IPS-18a (cell line): ENCODE measurements at regions not wholly inside any gene's neighbourhood (a gene's known extent, or its start where the extent isn't known, plus 50 kb on each side); places are given as distances from the start of the nearest gene placed in this dataset.

ENCODE experiments used
- H3K27ac ChIP-seq: one replicate; pipeline ENCODE4 v1.5.1; 2013; ENCODE audit warnings: low read length
- H3K27me3 ChIP-seq: one replicate; pipeline ENCODE4 v1.6.1; 2013; ENCODE audit warnings: mild to moderate bottlenecking, low read length; ENCODE audit not compliant: control insufficient read depth, insufficient read depth
- H3K36me3 ChIP-seq: one replicate; pipeline ENCODE4 v1.6.1; 2013; ENCODE audit warnings: low read depth, low read length; ENCODE audit not compliant: control insufficient read depth
- H3K4me1 ChIP-seq: one replicate; pipeline ENCODE4 v1.6.1; 2013; ENCODE audit warnings: low read depth, low read length; ENCODE audit not compliant: control insufficient read depth
- H3K4me3 ChIP-seq: one replicate; pipeline ENCODE4 v1.5.1; 2013; ENCODE audit warnings: low read length
- H3K9ac ChIP-seq: one replicate; pipeline ENCODE4 v1.6.1; 2013; ENCODE audit warnings: mild to moderate bottlenecking, low read length, moderate library complexity
- H3K9me3 ChIP-seq: one replicate; pipeline ENCODE4 v1.6.1; 2013; ENCODE audit warnings: low read depth, low read length; ENCODE audit not compliant: control insufficient read depth

- Histone ChIP-seq H3K9me3 (no peaks in the 10 kb centered on the region), H3K27me3 (no peaks in the 10 kb centered on the region), H3K27ac (no peak overlapping the region), H3K4me1 (no peaks in the 10 kb centered on the region), H3K4me3 (no peak overlapping the region), H3K9ac (no peak overlapping the region), H3K36me3 (no peaks in the 10 kb centered on the region)
Observed at GRCh38 chr22:48042621-48043395, 1280.4 kb downstream of the TBC1D22A start.

DNA sequence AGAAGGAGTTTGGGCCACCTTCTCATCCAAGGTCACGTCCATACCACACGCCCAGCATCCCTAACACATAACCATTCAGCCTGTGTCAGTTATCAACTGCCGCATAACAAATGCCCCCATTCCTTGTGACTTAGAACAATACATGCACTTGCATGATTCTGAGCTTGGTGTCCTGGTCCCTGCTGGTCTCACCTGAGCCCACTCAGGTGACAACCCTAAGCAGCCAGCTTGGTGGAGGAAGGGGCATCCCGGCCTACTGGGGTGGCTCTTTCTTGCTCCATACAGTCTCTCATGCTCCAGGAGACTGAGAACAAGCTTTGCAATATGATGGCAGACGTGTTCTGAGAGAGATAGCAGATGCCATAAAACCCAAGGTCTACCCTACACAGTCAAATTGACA is 1276.9 kb downstream of the TBC1D22A start:
- Histone ChIP-seq H3K4me1 (no peaks in the 10 kb centered on the region), H3K9me3 (no peaks in the 10 kb centered on the region), H3K36me3 (no peaks in the 10 kb centered on the region), H3K27me3 (no peaks in the 10 kb centered on the region), H3K4me3 (no peak overlapping the region), H3K27ac (no peak overlapping the region), H3K9ac (no peak overlapping the region)

DNA sequence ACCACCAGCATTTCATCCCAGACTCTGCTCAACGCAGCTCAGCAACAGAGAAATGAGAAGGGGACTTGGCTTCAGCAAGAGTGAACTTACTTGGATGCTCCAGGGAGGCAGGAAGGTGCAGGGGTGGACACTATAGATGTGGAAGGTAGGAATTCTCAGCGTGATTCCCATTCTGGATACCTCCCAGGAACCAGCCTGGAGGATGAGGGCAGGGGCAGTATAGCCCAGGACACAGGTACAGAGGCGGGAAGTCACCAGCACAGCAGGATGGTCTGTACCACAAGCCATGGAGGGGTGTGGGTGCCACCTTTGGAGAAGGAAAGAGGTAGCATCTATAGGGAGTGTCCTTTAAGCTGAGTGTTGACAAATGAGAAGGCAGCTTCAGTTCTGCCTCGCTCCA is 1275.2 kb downstream of the TBC1D22A start:
- H3K9ac ChIP-seq, result no peak overlapping the region
- H3K27ac ChIP-seq, result no peak overlapping the region
- H3K27me3 ChIP-seq, result no peaks in the 10 kb centered on the region
- no peaks in the 10 kb centered on the region for H3K9me3 ChIP-seq
- H3K4me1 ChIP-seq, result no peaks in the 10 kb centered on the region
- H3K4me3 ChIP-seq, result no peak overlapping the region
- H3K36me3 ChIP-seq, result no peaks in the 10 kb centered on the region

GRCh38 chr22:48035897-48036296 is 1273.4 kb downstream of the TBC1D22A start:
- Histone ChIP-seq H3K9me3 (no peaks in the 10 kb centered on the region), H3K4me1 (no peaks in the 10 kb centered on the region), H3K27me3 (no peaks in the 10 kb centered on the region), H3K4me3 (no peak overlapping the region), H3K27ac (no peak overlapping the region), H3K9ac (no peak overlapping the region), H3K36me3 (no peaks in the 10 kb centered on the region)

DNA sequence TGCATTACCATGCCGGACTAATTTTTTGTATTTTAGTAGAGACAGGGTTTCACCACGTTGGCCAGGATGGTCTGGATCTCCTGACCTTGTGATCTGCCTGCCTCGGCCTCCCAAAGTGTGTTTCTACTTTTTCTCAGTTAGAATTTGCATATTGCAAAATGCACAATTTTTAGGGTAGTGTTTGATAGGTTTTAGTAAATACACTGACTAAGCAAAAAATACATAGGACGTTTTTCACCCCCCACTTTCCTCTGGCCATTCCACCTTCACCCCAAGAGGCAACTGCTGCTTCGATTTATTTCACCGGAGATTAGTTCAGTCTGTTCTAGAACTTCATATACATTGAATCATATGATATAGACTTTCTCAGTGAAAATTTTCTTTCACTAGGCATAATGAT is 1269.1 kb downstream of the TBC1D22A start:
- no peak overlapping the region for H3K4me3 ChIP-seq
- H3K27ac ChIP-seq, result no peak overlapping the region
- H3K9me3 ChIP-seq, result no peaks in the 10 kb centered on the region
- H3K27me3 ChIP-seq, result no peaks in the 10 kb centered on the region
- H3K4me1 ChIP-seq, result no peaks in the 10 kb centered on the region
- no peaks in the 10 kb centered on the region for H3K36me3 ChIP-seq
- H3K9ac ChIP-seq, result no peak overlapping the region

DNA sequence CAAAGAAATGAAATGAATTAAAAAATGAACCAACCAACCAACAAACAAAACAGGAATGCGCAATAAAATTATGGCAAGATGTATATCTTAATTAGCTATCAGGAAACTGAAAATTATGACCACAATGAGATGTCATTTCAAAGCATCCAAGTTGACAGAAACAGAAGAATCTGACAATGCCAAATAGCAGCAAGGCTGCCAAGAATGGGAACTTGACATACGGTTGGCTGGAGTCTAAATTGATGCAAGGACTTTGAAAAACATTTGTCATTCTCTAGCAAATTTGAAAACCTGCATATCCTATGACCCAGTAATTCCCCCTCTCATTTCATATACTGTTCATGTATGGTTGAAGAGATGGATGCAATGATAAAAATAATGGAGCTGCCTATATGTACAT is 1262.6 kb downstream of the TBC1D22A start:
- Histone ChIP-seq H3K27ac (no peak overlapping the region), H3K27me3 (no peaks in the 10 kb centered on the region), H3K4me1 (no peaks in the 10 kb centered on the region), H3K4me3 (no peak overlapping the region), H3K9ac (no peak overlapping the region), H3K9me3 (peaks cover 9% of the 10 kb centered on the region), H3K36me3 (no peaks in the 10 kb centered on the region)

- Histone ChIP-seq H3K27ac (no peak overlapping the region), H3K9ac (no peak overlapping the region), H3K27me3 (no peaks in the 10 kb centered on the region), H3K9me3 (peaks cover 10% of the 10 kb centered on the region), H3K4me3 (no peak overlapping the region), H3K36me3 (no peaks in the 10 kb centered on the region), H3K4me1 (no peaks in the 10 kb centered on the region)
Observed at GRCh38 chr22:48021991-48022401, 1259.5 kb downstream of the TBC1D22A start.

DNA sequence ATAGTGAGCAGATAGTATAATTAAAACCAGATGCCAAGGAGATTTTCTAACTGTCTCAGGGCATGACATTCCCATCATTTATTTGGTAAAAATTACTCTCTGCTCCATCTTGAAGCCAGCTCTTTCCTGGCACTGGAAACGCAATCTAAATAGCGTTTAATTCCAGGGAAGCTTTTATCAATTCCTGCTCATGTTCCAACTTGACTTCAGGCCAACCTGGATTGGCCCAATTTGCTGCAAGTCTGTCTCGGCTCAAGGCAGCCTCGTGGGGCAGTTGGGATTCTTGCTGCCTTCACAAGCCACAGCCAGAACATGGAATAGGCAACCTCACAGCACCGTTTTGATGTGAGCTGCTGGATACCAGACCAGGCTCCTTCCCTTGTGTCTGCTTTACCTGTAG is 1255.9 kb downstream of the TBC1D22A start:
- no peaks in the 10 kb centered on the region for H3K4me1 ChIP-seq
- H3K9ac ChIP-seq, result no peak overlapping the region
- no peaks in the 10 kb centered on the region for H3K36me3 ChIP-seq
- H3K27ac ChIP-seq, result no peak overlapping the region
- no peaks in the 10 kb centered on the region for H3K27me3 ChIP-seq
- H3K9me3 ChIP-seq, result peaks cover 10% of the 10 kb centered on the region
- no peak overlapping the region for H3K4me3 ChIP-seq

GRCh38 chr22:48015701-48016100 is 1253.3 kb downstream of the TBC1D22A start:
- Histone ChIP-seq H3K4me1 (no peaks in the 10 kb centered on the region), H3K36me3 (no peaks in the 10 kb centered on the region), H3K9me3 (peaks cover 7% of the 10 kb centered on the region), H3K27me3 (no peaks in the 10 kb centered on the region), H3K4me3 (no peak overlapping the region), H3K9ac (no peak overlapping the region), H3K27ac (no peak overlapping the region)

- Histone ChIP-seq H3K27ac (no peak overlapping the region), H3K27me3 (no peaks in the 10 kb centered on the region), H3K4me1 (no peaks in the 10 kb centered on the region), H3K4me3 (no peak overlapping the region), H3K36me3 (no peaks in the 10 kb centered on the region), H3K9me3 (no peaks in the 10 kb centered on the region), H3K9ac (no peak overlapping the region)
Observed at GRCh38 chr22:48004936-48005335, 1242.5 kb downstream of the TBC1D22A start.

GRCh38 chr22:48004038-48004437 is 1241.6 kb downstream of the TBC1D22A start:
- Histone ChIP-seq H3K4me3 (no peak overlapping the region), H3K4me1 (no peaks in the 10 kb centered on the region), H3K36me3 (no peaks in the 10 kb centered on the region), H3K9ac (no peak overlapping the region), H3K27me3 (no peaks in the 10 kb centered on the region), H3K27ac (no peak overlapping the region), H3K9me3 (no peaks in the 10 kb centered on the region)

GRCh38 chr22:48001101-48001500 is 1238.7 kb downstream of the TBC1D22A start:
- no peaks in the 10 kb centered on the region for H3K27me3 ChIP-seq
- no peak overlapping the region for H3K4me3 ChIP-seq
- H3K9me3 ChIP-seq, result no peaks in the 10 kb centered on the region
- H3K4me1 ChIP-seq, result no peaks in the 10 kb centered on the region
- no peaks in the 10 kb centered on the region for H3K36me3 ChIP-seq
- H3K9ac ChIP-seq, result no peak overlapping the region
- no peak overlapping the region for H3K27ac ChIP-seq
